Caco-2 (cell line): ENCODE measurements at regions not wholly inside any gene's neighbourhood (a gene's known extent, or its start where the extent isn't known, plus 50 kb on each side); places are given as distances from the start of the nearest gene placed in this dataset.

Source experiments
- BruUV-seq: library from RNA; stranded (reverse); fragments of 400-500 nt; replicated peaks from 2 replicates; lab custom pipeline; 2021; lab: Mats Ljungman, UMichigan
- CTCF ChIA-PET: fragments of 300-600 bp; sonication (Branson Sonifier 250); formaldehyde crosslinking; loops from one replicate; lab custom pipeline; 2022; ENCODE audit warnings: antibody characterized with exemption; lab: Charles Lee
- POLR2A ChIA-PET: fragments of 300-600 bp; sonication (Branson Sonifier 250); formaldehyde crosslinking; loops from one replicate; lab custom pipeline; 2022; ENCODE audit warnings: antibody characterized with exemption; lab: Charles Lee
- DNase-seq, 2 experiments: peaks; one replicate each; pipeline versions ENCODE4 v3.0.0 to v3.0.0-alpha.2; 2020 to 2022
- H3K27me3 ChIP-seq: replicated peaks from 2 replicates; pipeline ENCODE4 v1.6.0; 2011; ENCODE audit warnings: low read length; ENCODE audit not compliant: control insufficient read depth, insufficient read depth
- H3K36me3 ChIP-seq: 2 replicates; pipeline ENCODE4 v1.5.1; 2011; ENCODE audit warnings: low read length; ENCODE audit not compliant: control insufficient read depth, insufficient read depth
- H3K4me1 ChIP-seq: fragments of 250-450 bp; sonication (Bioruptor Pico); 2 replicates; pipeline ENCODE4 v1.5.1; 2020; ENCODE audit warnings: mild to moderate bottlenecking
- H3K4me3 ChIP-seq: 2 replicates; pipeline ENCODE4 v1.5.1; 2011; ENCODE audit warnings: low read depth, mild to moderate bottlenecking, control low read depth, low read length
- H3K9me3 ChIP-seq: fragments of 250-450 bp; sonication (Bioruptor Pico); 2 replicates; pipeline ENCODE4 v1.5.1; 2020; ENCODE audit warnings: mild to moderate bottlenecking, moderate library complexity
- H3K27ac Mint-ChIP-seq: one replicate; pipeline ENCODE4 v1.8.0; 2022; ENCODE audit warnings: mixed read lengths; ENCODE audit not compliant: unreplicated experiment
- H3K27me3 Mint-ChIP-seq: one replicate; pipeline ENCODE4 v1.8.0; 2022; ENCODE audit warnings: mixed read lengths; ENCODE audit not compliant: insufficient read depth, unreplicated experiment
- H3K36me3 Mint-ChIP-seq: one replicate; pipeline ENCODE4 v1.8.0; 2022; ENCODE audit warnings: mild to moderate bottlenecking, mixed read lengths; ENCODE audit not compliant: insufficient read depth, unreplicated experiment
- H3K4me1 Mint-ChIP-seq: one replicate; pipeline ENCODE4 v1.8.0; 2022; ENCODE audit warnings: low read depth, mixed read lengths; ENCODE audit not compliant: unreplicated experiment
- H3K4me3 Mint-ChIP-seq: one replicate; pipeline ENCODE4 v1.8.0; 2022; ENCODE audit warnings: mild to moderate bottlenecking, moderate library complexity, mixed read lengths; ENCODE audit not compliant: unreplicated experiment
- H3K9me3 Mint-ChIP-seq: one replicate; pipeline ENCODE4 v1.8.0; 2022; ENCODE audit warnings: mixed read lengths; ENCODE audit not compliant: unreplicated experiment
- CTCF ChIP-seq, 2 experiments: fragments of 200-600 bp in 1 of 2; IDR thresholded peaks; 1 replicate in 1 of 2; 2 replicates in 1 of 2; pipeline versions ENCODE4 v1.5.1 to v1.8.0; 2011 to 2022; ENCODE audit warnings: antibody characterized with exemption in 1 of 2, control low read depth in 1 of 2, inconsistent platforms in 1 of 2, low read depth in 1 of 2, low read length in 1 of 2, mild to moderate bottlenecking in 1 of 2, moderate library complexity in 1 of 2; ENCODE audit not compliant: insufficient read depth in 1 of 2, severe bottlenecking in 1 of 2, unreplicated experiment in 1 of 2
- intact Hi-C: fragments of 100-400 bp; cut with micrococcal nuclease; formaldehyde crosslinking; loops from one replicate; pipeline ENCODE4 v1.10.0; 2022; ENCODE audit not compliant: unreplicated experiment

- intact Hi-C loops, result no loop called here
Observed at GRCh38 chr3:67075295-67075694, 77.2 kb downstream of the KBTBD8 start.

GRCh38 chr3:67076607-67077006, 78.5 kb downstream of the KBTBD8 start:
- no peak for DNase-seq
- no peaks in the 10 kb centered on the region for H3K4me1 ChIP-seq
- H3K36me3 Mint-ChIP-seq, result no peaks in the 10 kb centered on the region
- ChIA-PET POLR2A (no interaction called here), CTCF (no interaction called here)
- no peak for TF ChIP-seq CTCF (IDR thresholded peaks at IDR 0.05; ENCODE audit: insufficient read depth in 1 of 2, low read depth in 1 of 2, low read length in 1 of 2, severe bottlenecking in 1 of 2, unreplicated experiment in 1 of 2)
- H3K27me3 Mint-ChIP-seq, result peaks cover 13% of the 10 kb centered on the region
- no peaks in the 10 kb centered on the region for H3K27me3 ChIP-seq
- intact Hi-C loops, result no loop called here
- no peaks in the 10 kb centered on the region for H3K9me3 Mint-ChIP-seq
- no peak overlapping the region for H3K27ac Mint-ChIP-seq
- H3K4me1 Mint-ChIP-seq, result no peaks in the 10 kb centered on the region
- no peaks in the 10 kb centered on the region for H3K9me3 ChIP-seq
- BruUV-seq, result no TSS peak
- no peak overlapping the region for H3K4me3 ChIP-seq
- H3K4me3 Mint-ChIP-seq, result no peak overlapping the region
- no peaks in the 10 kb centered on the region for H3K36me3 ChIP-seq

More at GRCh38 chr3:67075295-67075694, 77.2 kb downstream of the KBTBD8 start:
- POLR2A ChIA-PET, result no interaction called here
- DNase-seq, result no peak
- no peaks in the 10 kb centered on the region for H3K9me3 Mint-ChIP-seq
- no peak overlapping the region for H3K4me3 Mint-ChIP-seq
- peaks cover 21% of the 10 kb centered on the region for H3K27me3 Mint-ChIP-seq
- H3K36me3 Mint-ChIP-seq, result no peaks in the 10 kb centered on the region
- Histone ChIP-seq H3K27me3 (no peaks in the 10 kb centered on the region), H3K36me3 (no peaks in the 10 kb centered on the region), H3K4me1 (no peaks in the 10 kb centered on the region), H3K9me3 (no peaks in the 10 kb centered on the region), H3K4me3 (no peak overlapping the region)
- no peak for TF ChIP-seq CTCF (IDR thresholded peaks at IDR 0.05; ENCODE audit: insufficient read depth in 1 of 2, low read depth in 1 of 2, low read length in 1 of 2, severe bottlenecking in 1 of 2, unreplicated experiment in 1 of 2)
- no TSS peak for BruUV-seq
- CTCF ChIA-PET, result no interaction called here
- no peak overlapping the region for H3K27ac Mint-ChIP-seq
- H3K4me1 Mint-ChIP-seq, result no peaks in the 10 kb centered on the region

GRCh38 chr3:67077656-67078055, 79.5 kb downstream of the KBTBD8 start:
- Histone ChIP-seq H3K4me1 (no peaks in the 10 kb centered on the region), H3K9me3 (no peaks in the 10 kb centered on the region), H3K36me3 (no peaks in the 10 kb centered on the region), H3K27me3 (no peaks in the 10 kb centered on the region), H3K4me3 (no peak overlapping the region)
- no peak overlapping the region for H3K4me3 Mint-ChIP-seq
- ChIA-PET CTCF (no interaction called here), POLR2A (no interaction called here)
- H3K27ac Mint-ChIP-seq, result no peak overlapping the region
- H3K9me3 Mint-ChIP-seq, result no peaks in the 10 kb centered on the region
- H3K36me3 Mint-ChIP-seq, result no peaks in the 10 kb centered on the region
- no peak for TF ChIP-seq CTCF (IDR thresholded peaks at IDR 0.05; ENCODE audit: insufficient read depth in 1 of 2, low read depth in 1 of 2, low read length in 1 of 2, severe bottlenecking in 1 of 2, unreplicated experiment in 1 of 2)
- intact Hi-C loops, result no loop called here
- peaks cover 13% of the 10 kb centered on the region for H3K27me3 Mint-ChIP-seq
- no peak for DNase-seq
- no TSS peak for BruUV-seq
- no peaks in the 10 kb centered on the region for H3K4me1 Mint-ChIP-seq
